H1 (cell line): ENCODE measurements at regions not wholly inside any gene's neighbourhood (a gene's known extent, or its start where the extent isn't known, plus 50 kb on each side); places are given as distances from the start of the nearest gene placed in this dataset.

Source experiments
- CTCF ChIA-PET: fragments of 300-600 bp; sonication (Branson Sonifier 250); formaldehyde crosslinking; loops from one replicate; lab custom pipeline; 2021; ENCODE audit not compliant: partially characterized antibody; lab: Charles Lee
- POLR2A ChIA-PET: fragments of 300-600 bp; sonication (Branson Sonifier 250); formaldehyde crosslinking; loops from one replicate; lab custom pipeline; 2021; ENCODE audit warnings: inconsistent platforms; ENCODE audit not compliant: partially characterized antibody; lab: Charles Lee
- DNase-seq, 2 experiments: peaks; one replicate each; pipeline versions ENCODE4 v3.0.0 to v3.0.0-alpha.2; 2010 to 2022; ENCODE audit warnings: low spot score in 2 of 2, low read depth in 1 of 2, mixed read lengths in 1 of 2
- FAIRE-seq: peaks from 2 replicates; lab custom pipeline; 2011; peaks lifted over from hg19 to GRCh38; lab: Jason Lieb, UNC
- H2AFZ ChIP-seq: 2 replicates; pipeline ENCODE4 v1.8.1; 2012; ENCODE audit warnings: low read length, inconsistent platforms
- H2AK5ac ChIP-seq: 2 replicates; pipeline ENCODE4 v1.6.1; 2013; ENCODE audit warnings: low read depth, low read length
- H2BK120ac ChIP-seq: replicated peaks from 2 replicates; pipeline ENCODE3; 2013; ENCODE audit warnings: low read depth, low read length, inconsistent platforms
- H2BK12ac ChIP-seq: 2 replicates; pipeline ENCODE4 v1.6.1; 2013; ENCODE audit warnings: low read depth, low read length
- H2BK15ac ChIP-seq: 2 replicates; pipeline ENCODE4 v1.6.1; 2013; ENCODE audit warnings: low read length
- H2BK20ac ChIP-seq: 2 replicates; pipeline ENCODE4 v1.6.1; 2013; ENCODE audit warnings: low read length
- H2BK5ac ChIP-seq: 2 replicates; pipeline ENCODE4 v1.6.1; 2013; ENCODE audit warnings: low read depth, low read length
- H3K14ac ChIP-seq: 2 replicates; pipeline ENCODE4 v1.6.1; 2013; ENCODE audit warnings: inconsistent platforms; ENCODE audit not compliant: insufficient read length
- H3K18ac ChIP-seq: 2 replicates; pipeline ENCODE4 v1.6.1; 2013; ENCODE audit warnings: low read length; ENCODE audit errors: extremely low read depth
- H3K23ac ChIP-seq: 2 replicates; pipeline ENCODE4 v1.6.1; 2013; ENCODE audit warnings: inconsistent platforms; ENCODE audit not compliant: insufficient read length
- H3K23me2 ChIP-seq: 2 replicates; pipeline ENCODE4 v1.6.1; 2013; ENCODE audit warnings: low read depth, low read length
- H3K27ac ChIP-seq: 2 replicates; pipeline ENCODE4 v1.6.1; 2011; ENCODE audit warnings: low read depth, low read length, inconsistent platforms
- H3K27me3 ChIP-seq, 4 experiments: replicated peaks in 1 of 4; 1 replicate in 1 of 4; 2 replicates in 3 of 4; pipeline versions ENCODE4 v1.6.1 to v1.8.1; 2011 to 2013; ENCODE audit warnings: low read length in 3 of 4, mild to moderate bottlenecking in 3 of 4, inconsistent platforms in 2 of 4, mixed read lengths in 2 of 4, moderate library complexity in 1 of 4; ENCODE audit not compliant: control insufficient read depth in 3 of 4, insufficient read depth in 3 of 4; ENCODE audit errors: extremely low read depth in 1 of 4
- H3K36me3 ChIP-seq, 4 experiments: 2 replicates each; pipeline versions ENCODE4 v1.6.1 to v1.8.1; 2011 to 2013; ENCODE audit warnings: mild to moderate bottlenecking in 4 of 4, low read length in 3 of 4, moderate library complexity in 2 of 4, control low read depth in 1 of 4, inconsistent platforms in 1 of 4; ENCODE audit not compliant: insufficient read depth in 4 of 4, control insufficient read depth in 2 of 4
- H3K4ac ChIP-seq: replicated peaks from 2 replicates; pipeline ENCODE3; 2013; ENCODE audit warnings: low read length, low read depth, mixed read lengths, inconsistent platforms; ENCODE audit not compliant: insufficient read length
- H3K4me1 ChIP-seq, 4 experiments: replicated peaks in 1 of 4; 1 replicate in 1 of 4; 2 replicates in 3 of 4; pipeline versions ENCODE4 v1.6.1 to v1.8.1; 2011 to 2013; ENCODE audit warnings: low read length in 3 of 4, inconsistent platforms in 2 of 4, mixed read lengths in 1 of 4; ENCODE audit not compliant: insufficient read depth in 4 of 4, control insufficient read depth in 3 of 4
- H3K4me2 ChIP-seq, 2 experiments: 2 replicates each; pipeline versions ENCODE4 v1.6.1 to v1.8.1; 2011 to 2013; ENCODE audit warnings: low read depth in 2 of 2, low read length in 2 of 2, control low read depth in 1 of 2, inconsistent platforms in 1 of 2, mild to moderate bottlenecking in 1 of 2; ENCODE audit not compliant: insufficient read depth in 1 of 2
- H3K4me3 ChIP-seq, 4 experiments: fragments of 200-600, 300-600 bp in 1 of 4; sonication (generic), shearing (Covaris generic), sonication (Bioruptor Twin) in 1 of 4; 2 replicates each; pipeline versions ENCODE4 v1.5.1 to v1.8.1; 2011 to 2016; ENCODE audit warnings: low read length in 4 of 4, low read depth in 3 of 4, control low read depth in 2 of 4, inconsistent platforms in 2 of 4, mild to moderate bottlenecking in 2 of 4, mixed read lengths in 1 of 4, moderate library complexity in 1 of 4; ENCODE audit not compliant: insufficient read depth in 2 of 4; ENCODE audit errors: extremely low read depth in 1 of 4
- H3K56ac ChIP-seq: replicated peaks from 2 replicates; pipeline ENCODE3; 2013; ENCODE audit warnings: low read depth, mild to moderate bottlenecking, mixed read lengths, low read length, inconsistent platforms; ENCODE audit not compliant: insufficient read length
- H3K79me1 ChIP-seq: 2 replicates; pipeline ENCODE4 v1.6.1; 2013; ENCODE audit warnings: low read depth, low read length, control low read depth
- H3K79me2 ChIP-seq, 2 experiments: 2 replicates each; pipeline versions ENCODE4 v1.6.1 to v1.8.1; 2012 to 2013; ENCODE audit warnings: low read length in 2 of 2, mild to moderate bottlenecking in 2 of 2, inconsistent platforms in 1 of 2; ENCODE audit not compliant: insufficient read depth in 2 of 2, control insufficient read depth in 1 of 2
- H3K9ac ChIP-seq, 4 experiments: replicated peaks in 1 of 4; 1 replicate in 1 of 4; 2 replicates in 3 of 4; pipeline versions ENCODE4 v1.6.1 to v1.8.1; 2011 to 2013; ENCODE audit warnings: low read depth in 3 of 4, low read length in 3 of 4, control low read depth in 2 of 4, mild to moderate bottlenecking in 2 of 4, moderate library complexity in 2 of 4, inconsistent platforms in 1 of 4; ENCODE audit errors: extremely low read depth in 1 of 4
- H3K9me3 ChIP-seq, 2 experiments: 2 replicates each; pipeline versions ENCODE4 v1.6.1 to v1.8.1; 2012 to 2013; ENCODE audit warnings: mild to moderate bottlenecking in 2 of 2, moderate library complexity in 2 of 2, control low read depth in 1 of 2, inconsistent platforms in 1 of 2, low read depth in 1 of 2, low read length in 1 of 2, mixed read lengths in 1 of 2; ENCODE audit not compliant: insufficient read depth in 2 of 2
- H4K20me1 ChIP-seq, 2 experiments: replicated peaks in 1 of 2; 2 replicates each; pipeline versions ENCODE3 to v1.8.1; 2011 to 2013; ENCODE audit warnings: inconsistent platforms in 2 of 2, low read length in 2 of 2, mild to moderate bottlenecking in 1 of 2; ENCODE audit not compliant: insufficient read depth in 2 of 2, control insufficient read depth in 1 of 2
- H4K5ac ChIP-seq: 2 replicates; pipeline ENCODE4 v1.6.1; 2013; ENCODE audit warnings: low read length, low read depth, mixed read lengths, inconsistent platforms; ENCODE audit not compliant: insufficient read length
- H4K8ac ChIP-seq: 2 replicates; pipeline ENCODE4 v1.8.0; 2013; ENCODE audit warnings: mild to moderate bottlenecking, moderate library complexity, low read length, inconsistent platforms; ENCODE audit not compliant: insufficient read depth; ENCODE audit errors: extremely low read depth
- H4K91ac ChIP-seq: replicated peaks from 2 replicates; pipeline ENCODE3; 2013; ENCODE audit warnings: low read length, mixed read lengths, inconsistent platforms; ENCODE audit not compliant: insufficient read length
- ATF3 ChIP-seq: IDR thresholded peaks from 2 replicates; pipeline ENCODE4 v1.6.1; 2011; ENCODE audit warnings: low read depth, mild to moderate bottlenecking, low read length; ENCODE audit not compliant: insufficient read depth
- BRCA1 ChIP-seq: IDR thresholded peaks from 2 replicates; pipeline ENCODE4 v1.6.1; 2012; ENCODE audit warnings: low read depth, low read length, improper control_type of control experiment
- CREB1 ChIP-seq: IDR thresholded peaks from 2 replicates; pipeline ENCODE4 v1.6.1; 2012; ENCODE audit warnings: inconsistent platforms
- EGR1 ChIP-seq: IDR thresholded peaks from 2 replicates; pipeline ENCODE4 v1.6.1; 2011; ENCODE audit warnings: low read depth, low read length, borderline replicate concordance
- KDM4A ChIP-seq: IDR thresholded peaks from one replicate; pipeline ENCODE4 v1.7.1; 2012; ENCODE audit warnings: low read depth, mild to moderate bottlenecking, moderate library complexity, low read length, inconsistent platforms; ENCODE audit not compliant: severe bottlenecking
- SIN3A ChIP-seq, 2 experiments: IDR thresholded peaks in 1 of 2; conservative IDR thresholded peaks in 1 of 2; 2 replicates each; pipeline ENCODE4 v1.6.1; 2011 to 2012; ENCODE audit warnings: low read length in 2 of 2, improper control_type of control experiment in 1 of 2, low read depth in 1 of 2, mild to moderate bottlenecking in 1 of 2
- SUZ12 ChIP-seq: fragments of 200-600 bp; sonication (generic); IDR thresholded peaks from 2 replicates; pipeline ENCODE4 v1.6.1; 2012; ENCODE audit warnings: mild to moderate bottlenecking, inconsistent platforms, low read length, moderate library complexity, mixed read lengths
- TEAD4 ChIP-seq: IDR thresholded peaks from 2 replicates; pipeline ENCODE4 v1.6.1; 2012; ENCODE audit warnings: low read depth, low read length, inconsistent platforms, mixed read lengths
- WGBS, 2 experiments: shearing (Covaris generic) in 1 of 2; methylation state at CpG; one replicate each; pipeline versions ENCODE4 v1.1.6 to v1.1.7; 2013 to 2015; ENCODE audit warnings: low lambda C conversion rate in 2 of 2, mixed read lengths in 2 of 2, inconsistent platforms in 1 of 2, low coverage in 1 of 2, missing lambda C conversion rate in 1 of 2; ENCODE audit not compliant: insufficient replicate concordance in 2 of 2, insufficient coverage in 1 of 2, insufficient read length in 1 of 2; ENCODE audit errors: extremely low coverage in 1 of 2, missing lambda C conversion rate in 1 of 2; 5-methylcytosine and 5-hydroxymethylcytosine counted together

GRCh38 chr6:54700158-54700557 is 146.4 kb upstream of the FAM83B start:
- CTCF ChIA-PET = interaction anchor here (4.3 kb wide), 1 partner anchor 18 kb away, joined by 30 read pairs; no protein-coding TSS in a partner anchor
- H2BK12ac ChIP-seq = no peak overlapping the region

More at GRCh38 chr6:54700158-54700557, 146.4 kb upstream of the FAM83B start:
- POLR2A ChIA-PET = no interaction called here
- Histone ChIP-seq H3K79me2 (no peaks in the 10 kb centered on the region), H3K4ac (no peak overlapping the region), H4K20me1 (no peaks in the 10 kb centered on the region), H3K79me1 (no peaks in the 10 kb centered on the region), H3K27ac (no peak overlapping the region), H3K27me3 (no peaks in the 10 kb centered on the region), H3K4me3 (no peak overlapping the region), H3K18ac (no peak overlapping the region), H2AFZ (no peak overlapping the region), H2BK15ac (no peak overlapping the region), H2BK5ac (no peak overlapping the region), H3K14ac (no peak overlapping the region), H3K9ac (no peak overlapping the region), H2BK120ac (no peak overlapping the region), H3K56ac (no peak overlapping the region), H3K36me3 (no peaks in the 10 kb centered on the region), H3K23me2 (no peaks in the 10 kb centered on the region), H3K23ac (no peak overlapping the region), H4K5ac (no peak overlapping the region), H4K8ac (no peak overlapping the region), H3K4me1 (peaks cover 0 to 2% (median under 1%) of the 10 kb centered on the region in 4 experiments; a peak in 1 of 7 replicates), H4K91ac (no peak overlapping the region), H3K9me3 (no peaks in the 10 kb centered on the region), H2AK5ac (no peak overlapping the region), H2BK20ac (no peak overlapping the region), H3K4me2 (no peak overlapping the region)
- DNase-seq = no peak
- WGBS, 2 experiments = 92% methylated on average over 2 of the region's 2 CpGs; no CpG with 5 or more reads in 1 of the 2 experiments
- FAIRE-seq = no peak
- no peak for TF ChIP-seq TEAD4
- no peak for TF ChIP-seq CREB1
- TF ChIP-seq SIN3A (conservative IDR thresholded peaks at IDR 0.05 in 1 of 2, IDR thresholded peaks at IDR 0.05 in 1 of 2; ENCODE audit: low read depth in 1 of 2, low read length in 2 of 2) = no peak
- no peak for TF ChIP-seq ATF3
- no peak for TF ChIP-seq KDM4A
- no peak for TF ChIP-seq BRCA1
- TF ChIP-seq SUZ12 = no peak
- TF ChIP-seq EGR1 = no peak
